NCI-H774 (cell line): ENCODE measurements at regions not wholly inside any gene's neighbourhood (a gene's known extent, or its start where the extent isn't known, plus 50 kb on each side); places are given as distances from the start of the nearest gene placed in this dataset.

ENCODE experiments used
- DNase-seq: peaks from one replicate; lab custom pipeline; 2025; lab: John Stamatoyannopoulos, UW

DNA sequence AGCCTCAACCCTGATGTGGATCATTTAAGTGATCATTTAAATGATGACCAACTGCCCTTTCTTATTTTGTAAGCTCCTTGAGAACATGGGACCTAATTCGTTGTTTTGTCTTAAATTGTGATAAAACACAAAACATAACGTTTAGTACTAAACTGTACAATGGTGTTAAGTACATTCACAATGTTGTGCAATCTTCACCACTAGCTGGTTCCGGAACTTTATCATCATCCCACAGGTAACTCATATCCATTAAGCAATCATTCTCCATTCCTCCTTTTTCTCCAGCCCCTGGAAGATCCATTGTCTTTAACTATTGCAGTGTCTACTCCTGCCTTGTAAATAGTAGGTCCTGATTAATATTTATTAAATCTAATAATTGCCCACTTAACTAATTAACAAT lies 460.5 kb upstream of the BRINP1 start:
- DNase-seq, result no peak

DNA sequence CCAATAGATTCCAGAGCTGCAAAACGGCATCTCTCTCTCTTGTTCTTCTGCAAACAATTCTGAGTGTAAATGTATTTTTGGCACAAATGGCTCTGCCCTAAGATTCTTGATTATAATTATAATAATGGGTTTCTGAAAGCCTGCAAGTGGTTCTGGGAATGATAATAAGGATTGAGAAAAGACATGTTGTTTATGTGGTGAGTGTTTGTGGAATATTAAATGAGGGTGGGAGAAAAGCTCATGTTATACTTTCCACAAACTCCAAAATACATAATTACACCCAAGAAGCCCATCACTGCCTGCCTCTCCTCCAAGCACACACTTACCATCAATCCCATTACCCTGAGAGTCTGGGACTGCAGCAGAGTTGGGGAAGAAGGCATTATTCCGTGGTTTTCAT lies 460.0 kb upstream of the BRINP1 start:
- DNase-seq, result no peak

DNA sequence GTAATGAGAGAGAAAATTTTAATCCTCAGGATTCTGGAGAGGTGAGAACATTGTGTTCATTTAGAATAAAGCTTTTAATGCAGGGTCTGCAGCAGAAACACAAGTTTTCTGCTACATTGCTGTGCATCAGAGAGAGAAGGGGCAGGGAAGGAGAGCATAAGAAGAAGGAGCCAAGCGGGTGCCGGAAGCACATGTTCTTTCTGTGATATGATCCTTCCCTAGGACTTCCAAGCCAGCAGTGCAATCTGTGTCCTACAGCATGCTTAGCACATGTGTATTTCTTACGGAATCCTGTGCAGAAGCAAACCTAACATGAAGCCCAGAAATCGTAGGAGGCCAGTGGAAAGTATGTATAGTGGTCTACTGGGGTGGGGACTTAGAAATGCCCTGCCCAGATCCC lies 458.3 kb upstream of the BRINP1 start:
- no peak for DNase-seq

- no peak for DNase-seq
These were observed 457.9 kb upstream of the BRINP1 start for GRCh38 chr9:119827126-119827525.

GRCh38 chr9:119818726-119819435 lies 449.6 kb upstream of the BRINP1 start:
- no peak for DNase-seq

DNA sequence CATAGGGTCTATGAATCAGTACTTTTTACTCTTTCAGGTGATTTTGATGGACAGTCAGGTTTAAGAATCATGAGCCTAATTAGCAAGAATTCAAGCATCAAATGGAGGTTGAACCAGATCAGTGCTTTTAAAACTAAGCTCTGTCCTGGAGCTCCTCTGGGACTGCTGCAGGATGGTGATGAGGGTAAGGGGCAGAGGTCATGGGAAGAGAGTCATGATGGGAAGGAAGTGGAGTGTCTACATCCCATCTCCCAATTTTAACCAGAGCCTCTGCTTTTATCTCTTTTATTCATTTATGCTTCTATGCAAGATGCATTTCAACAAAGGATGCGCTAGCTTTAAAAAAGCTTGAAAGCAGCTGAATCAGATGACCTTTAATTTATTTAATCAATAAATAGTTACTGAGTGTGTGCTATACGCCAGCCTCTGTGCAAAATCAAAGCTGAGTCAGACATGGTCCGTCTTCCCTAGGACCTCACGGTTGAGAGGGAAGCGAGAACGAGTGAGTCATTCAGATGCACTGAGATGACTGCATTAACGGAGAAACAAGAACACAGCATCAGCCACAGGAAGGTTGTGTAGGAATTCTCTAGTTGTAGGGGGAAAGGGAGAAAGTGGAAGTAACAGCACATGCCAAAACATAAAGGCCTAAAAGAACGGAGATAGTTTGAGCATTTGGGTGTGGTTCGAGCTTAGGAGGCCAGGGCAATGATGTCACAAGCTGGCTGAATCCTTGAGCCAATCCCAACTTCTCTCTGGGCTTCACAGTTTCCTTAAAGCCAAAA lies 441.6 kb upstream of the BRINP1 start:
- DNase-seq, result no peak

DNA sequence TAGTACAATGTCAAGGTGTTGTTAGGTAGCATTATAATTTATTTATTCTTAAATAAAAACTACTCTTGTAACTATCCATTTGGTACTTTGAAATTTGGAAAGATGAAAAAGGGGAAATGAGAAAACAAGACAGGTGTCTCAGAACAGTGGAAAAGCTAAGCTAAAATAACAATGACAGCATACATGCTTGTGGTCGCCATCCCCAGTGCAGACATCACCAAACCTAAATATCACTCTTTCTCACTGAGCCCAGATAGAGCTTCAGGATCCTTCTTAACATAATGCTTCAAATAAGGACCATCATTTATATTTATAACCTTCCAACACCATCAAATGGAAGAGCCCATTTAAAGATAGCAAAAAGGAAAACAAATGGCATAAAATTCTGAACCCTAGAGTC lies 434.4 kb upstream of the BRINP1 start:
- DNase-seq, result no peak

GRCh38 chr9:119802621-119803020 lies 433.4 kb upstream of the BRINP1 start:
- peak; percentile 26 for DNase-seq

DNA sequence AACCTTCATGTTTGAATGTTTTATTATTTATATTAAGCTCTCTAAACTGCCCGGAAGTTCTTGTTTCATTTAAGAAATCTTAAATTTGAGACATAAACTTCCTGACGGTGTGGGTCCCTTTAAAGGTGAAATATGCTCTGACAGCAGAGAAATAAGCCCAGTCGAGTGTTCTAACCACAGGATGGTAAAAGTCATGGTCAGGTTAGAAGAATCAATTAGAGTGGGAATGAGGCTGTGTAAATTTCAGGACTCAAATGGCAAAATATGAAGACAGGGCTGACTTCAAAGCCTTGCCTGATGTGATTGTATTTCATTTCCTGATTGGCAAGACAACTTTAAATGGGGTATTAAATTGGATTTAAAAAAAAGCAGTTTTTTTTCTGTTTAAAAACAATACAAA lies 432.9 kb upstream of the BRINP1 start:
- DNase-seq, result no peak

GRCh38 chr9:119801311-119801710 lies 432.1 kb upstream of the BRINP1 start:
- DNase-seq, result no peak

DNA sequence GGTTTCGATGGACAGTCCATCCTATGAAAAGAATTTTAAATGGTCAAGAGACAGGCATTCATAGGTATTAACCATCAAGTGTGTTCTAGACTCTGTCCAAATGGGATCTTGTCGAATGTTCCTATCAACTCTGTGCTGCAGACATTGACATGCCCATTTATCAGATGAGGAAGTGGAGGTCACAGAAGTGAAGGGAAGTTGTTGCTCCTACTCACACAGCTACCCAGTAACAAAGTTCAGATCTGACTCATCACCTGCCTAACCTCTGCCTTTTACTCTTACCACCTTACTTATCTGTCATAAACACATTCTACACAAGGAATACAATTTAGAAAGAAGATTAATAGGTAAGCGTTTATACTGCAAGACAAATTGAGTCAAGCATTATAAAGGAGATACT lies 426.2 kb upstream of the BRINP1 start:
- no peak for DNase-seq

DNA sequence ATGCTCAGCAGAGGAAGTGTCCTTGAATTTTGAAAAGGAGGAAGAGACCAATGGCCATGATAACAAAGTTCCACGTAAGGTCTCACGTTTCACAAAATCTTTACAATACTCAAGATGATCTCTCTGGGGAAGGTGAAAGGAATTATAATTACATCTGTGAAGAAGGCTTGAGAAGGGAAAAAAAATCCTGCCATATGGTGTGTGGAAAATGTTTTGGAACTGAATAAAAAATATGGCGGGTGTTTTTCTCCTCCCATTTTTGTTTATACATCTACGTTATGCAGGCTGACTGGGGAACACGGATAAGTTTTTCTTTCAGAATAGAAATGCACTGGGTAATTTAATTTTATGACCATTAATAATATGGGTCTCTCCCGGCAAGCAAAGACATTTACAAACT lies 425.6 kb upstream of the BRINP1 start:
- DNase-seq, result no peak

DNA sequence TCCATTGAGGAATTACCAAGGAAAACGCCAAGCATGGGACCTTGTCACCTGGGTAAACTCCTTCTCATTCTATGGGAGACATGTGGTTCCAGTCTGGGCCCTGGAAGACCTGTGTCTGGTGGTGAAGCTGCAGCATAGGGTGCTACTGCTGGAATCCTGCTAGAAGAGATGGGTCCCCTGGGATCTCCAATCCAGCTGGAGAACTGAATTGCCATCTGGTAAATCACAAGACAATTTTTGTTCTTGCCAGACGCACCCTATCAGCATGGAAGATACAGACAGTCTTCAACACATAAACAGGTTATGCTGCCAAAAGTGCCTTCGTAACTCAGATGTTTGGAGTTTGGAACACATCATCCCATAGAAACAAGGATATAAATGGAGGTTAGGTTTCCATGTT lies 424.0 kb upstream of the BRINP1 start:
- DNase-seq, result no peak

- DNase-seq, result no peak
These were observed 423.0 kb upstream of the BRINP1 start for GRCh38 chr9:119792242-119792641.

GRCh38 chr9:119789987-119790386 lies 420.8 kb upstream of the BRINP1 start:
- DNase-seq, result no peak

GRCh38 chr9:119788921-119789320 lies 419.7 kb upstream of the BRINP1 start:
- no peak for DNase-seq

GRCh38 chr9:119781886-119782285 lies 412.7 kb upstream of the BRINP1 start:
- DNase-seq, result no peak

DNA sequence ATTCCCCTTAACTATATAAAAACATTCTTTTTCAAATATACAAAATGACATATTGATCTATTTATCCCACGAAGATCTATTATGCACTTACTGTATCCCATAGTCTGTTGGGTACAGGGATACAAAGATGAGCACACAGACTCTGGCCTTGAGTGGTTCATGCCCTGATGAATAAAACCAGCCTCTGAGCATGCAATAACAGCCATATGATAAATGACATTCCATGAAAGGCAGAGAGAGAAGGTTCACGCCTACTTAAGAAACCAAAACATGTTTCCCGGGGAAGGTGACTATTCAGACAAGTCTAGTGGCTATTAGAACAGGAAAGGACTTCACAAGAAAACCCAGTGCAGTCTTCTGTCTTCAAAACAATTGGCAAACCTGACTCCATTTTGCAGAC lies 406.2 kb upstream of the BRINP1 start:
- no peak for DNase-seq

DNA sequence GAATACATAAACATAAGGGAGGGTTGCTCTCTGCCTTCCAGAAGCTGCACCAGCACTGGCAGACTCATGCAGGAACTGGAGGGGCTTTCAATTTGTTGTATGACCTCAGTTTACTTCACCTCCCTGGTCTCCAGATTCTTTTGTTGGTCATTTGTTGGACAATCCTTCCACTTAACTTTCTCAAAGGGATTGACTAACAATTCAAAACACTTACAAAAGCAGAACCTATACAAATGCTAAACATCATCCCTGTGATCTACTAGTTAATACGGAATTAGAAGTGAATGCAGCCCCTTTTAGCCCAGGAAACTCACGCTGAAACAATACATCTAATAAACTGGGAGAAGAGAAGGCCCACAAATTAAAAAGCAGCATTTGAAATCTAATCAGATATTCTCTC lies 404.6 kb upstream of the BRINP1 start:
- DNase-seq, result no peak

DNA sequence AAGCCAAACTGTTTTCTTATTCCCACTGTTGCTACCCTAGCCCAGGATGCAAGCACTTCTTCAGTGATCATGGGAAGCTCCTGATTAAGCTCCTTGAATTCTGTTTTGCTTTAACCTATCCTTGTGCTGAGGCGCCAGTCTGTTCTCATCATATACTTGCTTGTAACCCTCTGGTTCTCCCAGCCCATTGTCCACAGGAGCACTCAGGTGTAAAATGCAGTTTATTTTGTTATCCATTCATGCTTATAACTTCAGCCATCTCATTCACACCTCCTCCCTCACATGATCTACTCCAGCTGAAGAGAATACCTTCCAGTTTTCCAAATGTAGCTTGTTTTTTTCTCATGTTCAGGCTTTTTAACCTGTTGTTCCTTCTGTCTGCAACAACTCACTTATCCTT lies 402.1 kb upstream of the BRINP1 start:
- no peak for DNase-seq

GRCh38 chr9:119768266-119768665 lies 399.0 kb upstream of the BRINP1 start:
- DNase-seq, result no peak

DNA sequence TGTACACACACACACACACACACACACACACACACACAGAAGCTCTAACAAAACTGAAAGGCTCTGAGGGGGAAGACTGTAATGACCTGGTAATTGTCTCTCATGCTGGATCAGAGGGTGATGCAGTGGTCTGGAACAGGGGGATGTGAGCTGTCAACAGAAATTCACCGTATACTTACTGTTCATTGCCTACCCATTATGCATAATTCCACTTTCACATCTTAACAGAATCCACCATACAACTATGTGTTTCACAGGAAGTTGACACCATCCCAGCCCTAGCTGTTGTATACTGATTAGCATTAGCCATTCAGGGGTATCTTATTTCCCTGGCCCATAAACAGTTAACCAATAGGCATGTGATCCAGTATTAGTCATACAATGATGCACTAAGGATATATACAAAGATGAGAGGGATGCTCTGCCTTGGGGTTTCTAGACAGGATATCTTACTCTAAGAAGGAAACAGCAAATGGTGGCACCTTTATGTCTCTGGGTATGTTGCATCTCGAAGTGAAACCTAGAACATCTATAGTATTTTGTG lies 396.5 kb upstream of the BRINP1 start:
- DNase-seq, result no peak

GRCh38 chr9:119763260-119763659 lies 394.0 kb upstream of the BRINP1 start:
- DNase-seq, result no peak

DNA sequence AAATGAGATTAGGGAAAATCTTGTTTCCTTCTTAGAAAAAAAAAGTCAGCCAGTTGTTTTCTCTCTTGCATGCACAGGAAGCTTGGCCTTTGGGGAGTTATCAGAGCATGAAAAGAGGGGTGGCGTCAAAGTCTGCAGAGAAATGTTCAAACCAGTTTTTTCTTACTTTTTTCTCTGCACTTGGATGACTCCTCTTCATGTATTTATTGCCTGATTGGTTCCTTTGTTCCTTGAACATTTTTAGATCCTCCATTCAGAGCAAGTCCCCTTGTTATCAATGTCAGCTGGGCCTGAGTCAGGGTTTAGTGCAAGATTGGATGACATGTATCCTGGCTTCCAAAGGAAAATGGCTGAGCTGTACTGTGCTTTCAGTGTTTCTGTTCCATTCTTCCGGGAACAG lies 392.6 kb upstream of the BRINP1 start:
- no peak for DNase-seq
